ENCODE measurements at regions not wholly inside any gene's neighbourhood (a gene's known extent, or its start where the extent isn't known, plus 50 kb on each side); places are given as distances from the start of the nearest gene placed in this dataset.
"Not testable (repeated sequence)": the region's sequence is repeated elsewhere in the genome, so short reads cannot be mapped to it uniquely, and the experiment has no call there.

DNA sequence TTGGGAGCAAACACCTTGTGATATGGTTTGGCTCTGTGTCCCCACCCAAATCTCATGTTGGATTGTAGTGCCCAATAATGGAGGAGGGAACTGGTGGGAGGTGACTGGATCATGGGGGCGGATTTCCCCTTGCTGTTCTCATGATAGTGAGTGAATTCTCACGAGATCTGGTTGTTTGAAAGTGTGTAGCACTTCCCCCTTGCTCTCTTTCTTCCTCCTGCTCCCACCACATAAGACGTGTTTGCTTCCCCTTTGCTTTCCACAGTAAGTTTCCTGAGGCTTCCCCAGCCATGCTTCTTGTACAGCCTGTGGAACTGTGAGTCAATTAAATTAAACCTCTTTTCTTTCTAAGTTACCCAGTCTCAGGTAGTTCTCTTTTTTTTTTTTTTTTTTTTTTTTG, 366.3 kb downstream of the RRAGC start:
- not testable (repeated sequence) for DNase-seq (ENCODE audit: low read depth); H3K36me3 ChIP-seq (ENCODE audit: control insufficient read depth, insufficient read depth, low read length, severe bottlenecking); H3K9ac ChIP-seq (ENCODE audit: low read length); H3K4me3 ChIP-seq (ENCODE audit: low read length); H3K4me1 ChIP-seq (ENCODE audit: control insufficient read depth, insufficient read depth, low read length); H3K27me3 ChIP-seq (replicated peaks; ENCODE audit: control insufficient read depth, insufficient read depth, low read length); H3K9me3 ChIP-seq (ENCODE audit: control insufficient read depth, low read length)

- Histone ChIP-seq H3K9ac (ENCODE audit: low read length) (no peak overlapping the region), H3K27me3 (replicated peaks; ENCODE audit: control insufficient read depth, insufficient read depth, low read length) (peaks cover 6% of the 10 kb centered on the region), H3K4me3 (ENCODE audit: low read length) (no peak overlapping the region), H3K9me3 (ENCODE audit: control insufficient read depth, low read length) (no peaks in the 10 kb centered on the region), H3K36me3 (ENCODE audit: control insufficient read depth, insufficient read depth, low read length, severe bottlenecking) (no peaks in the 10 kb centered on the region), H3K4me1 (ENCODE audit: control insufficient read depth, insufficient read depth, low read length) (no peaks in the 10 kb centered on the region)
- no peak for DNase-seq (ENCODE audit: low read depth)
These were observed 369.7 kb downstream of the RRAGC start for GRCh38 chr1:38489844-38490270.

DNA sequence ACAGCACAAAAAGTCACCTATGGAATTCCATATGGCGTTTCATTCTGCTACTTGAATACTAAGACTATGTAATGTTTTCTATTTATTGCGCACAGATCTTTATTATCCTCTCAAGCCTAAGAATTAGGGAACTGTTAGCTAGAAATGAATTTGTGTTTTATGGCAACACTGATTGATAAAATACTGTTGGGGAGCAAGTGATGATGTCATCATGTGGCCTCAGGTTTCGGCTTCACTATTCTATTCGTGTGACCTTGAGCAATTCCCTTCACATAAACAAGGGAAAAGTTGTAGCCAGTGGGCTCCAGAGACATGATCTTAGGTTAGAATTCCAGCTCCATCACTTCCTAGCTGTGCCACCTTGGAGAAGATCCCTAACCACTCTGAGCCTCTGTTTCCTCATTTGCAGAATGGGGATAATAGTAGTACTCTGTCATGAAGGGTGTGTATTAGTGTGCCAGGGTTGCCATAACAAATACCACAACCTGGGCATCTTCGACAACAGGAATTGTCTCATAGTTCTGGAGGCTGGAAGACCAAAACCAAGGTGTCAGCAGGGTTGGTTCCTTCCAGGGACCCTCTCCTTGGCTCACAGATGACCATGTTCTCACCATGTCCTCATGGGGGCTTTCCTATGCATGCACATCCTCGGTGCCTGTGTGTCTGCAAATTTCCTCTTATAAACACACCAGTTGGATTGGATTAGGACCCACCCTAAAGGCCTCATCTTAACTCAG, 371.2 kb downstream of the RRAGC start:
- Histone ChIP-seq H3K9me3 (ENCODE audit: control insufficient read depth, low read length) (no peaks in the 10 kb centered on the region), H3K27me3 (replicated peaks; ENCODE audit: control insufficient read depth, insufficient read depth, low read length) (peaks cover 6% of the 10 kb centered on the region), H3K36me3 (ENCODE audit: control insufficient read depth, insufficient read depth, low read length, severe bottlenecking) (no peaks in the 10 kb centered on the region), H3K9ac (ENCODE audit: low read length) (no peak overlapping the region), H3K4me3 (ENCODE audit: low read length) (no peak overlapping the region), H3K4me1 (ENCODE audit: control insufficient read depth, insufficient read depth, low read length) (no peaks in the 10 kb centered on the region)
- no peak for DNase-seq (ENCODE audit: low read depth)

DNA sequence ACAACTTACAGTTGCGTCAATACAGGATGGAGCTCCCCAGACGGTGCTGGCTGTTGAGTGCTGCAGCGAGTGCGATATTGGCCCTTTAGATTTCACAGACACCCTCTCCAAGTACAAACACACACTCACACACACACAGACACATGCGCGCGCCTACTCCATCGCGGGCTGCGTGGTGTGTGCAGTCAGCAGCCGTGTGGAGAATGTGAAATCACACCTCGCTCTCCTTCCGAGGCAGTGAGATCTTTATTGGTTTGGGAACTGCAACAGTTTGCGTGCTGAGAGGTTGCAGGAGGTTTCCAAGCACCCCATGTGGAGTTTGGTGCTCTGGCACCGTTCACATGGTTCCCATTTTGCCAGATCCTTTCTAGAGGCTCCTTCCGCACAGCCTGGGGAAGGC, 372.2 kb downstream of the RRAGC start:
- Histone ChIP-seq H3K4me1 (ENCODE audit: control insufficient read depth, insufficient read depth, low read length) (no peaks in the 10 kb centered on the region), H3K9me3 (ENCODE audit: control insufficient read depth, low read length) (no peaks in the 10 kb centered on the region), H3K4me3 (ENCODE audit: low read length) (no peak overlapping the region), H3K9ac (ENCODE audit: low read length) (no peak overlapping the region), H3K27me3 (replicated peaks; ENCODE audit: control insufficient read depth, insufficient read depth, low read length) (peaks cover 6% of the 10 kb centered on the region), H3K36me3 (ENCODE audit: control insufficient read depth, insufficient read depth, low read length, severe bottlenecking) (no peaks in the 10 kb centered on the region)
- no peak for DNase-seq (ENCODE audit: low read depth)

DNA sequence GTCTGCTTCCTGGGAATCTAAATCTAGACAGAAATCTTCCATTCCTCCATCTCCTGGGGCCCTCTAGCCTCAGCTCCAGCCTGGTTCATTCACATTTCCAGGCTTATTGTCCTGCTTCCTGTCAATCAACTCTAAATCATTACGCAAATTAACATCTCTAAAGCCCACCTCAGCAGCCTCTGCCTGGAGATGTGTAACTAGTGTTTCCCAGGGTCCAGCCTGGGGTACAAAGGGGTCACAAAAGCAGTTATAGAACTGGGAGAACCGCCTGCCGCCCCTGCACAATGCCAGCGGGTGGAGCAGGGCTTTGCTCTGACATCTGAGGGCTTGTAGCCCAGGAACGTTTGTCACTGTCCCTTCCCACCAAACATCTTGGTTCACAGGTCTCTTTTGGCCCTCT, 373.5 kb downstream of the RRAGC start:
- peaks cover 12% of the 10 kb centered on the region for H3K27me3 ChIP-seq (replicated peaks; ENCODE audit: control insufficient read depth, insufficient read depth, low read length)
- H3K4me1 ChIP-seq (ENCODE audit: control insufficient read depth, insufficient read depth, low read length), result no peaks in the 10 kb centered on the region
- no peak overlapping the region for H3K9ac ChIP-seq (ENCODE audit: low read length)
- DNase-seq (ENCODE audit: low read depth), result no peak
- no peaks in the 10 kb centered on the region for H3K36me3 ChIP-seq (ENCODE audit: control insufficient read depth, insufficient read depth, low read length, severe bottlenecking)
- no peaks in the 10 kb centered on the region for H3K9me3 ChIP-seq (ENCODE audit: control insufficient read depth, low read length)
- no peak overlapping the region for H3K4me3 ChIP-seq (ENCODE audit: low read length)

- no peaks in the 10 kb centered on the region for H3K36me3 ChIP-seq (ENCODE audit: control insufficient read depth, insufficient read depth, low read length, severe bottlenecking)
- no peak for DNase-seq (ENCODE audit: low read depth)
- peaks cover 3% of the 10 kb centered on the region for H3K9me3 ChIP-seq (ENCODE audit: control insufficient read depth, low read length)
- no peak overlapping the region for H3K9ac ChIP-seq (ENCODE audit: low read length)
- H3K4me3 ChIP-seq (ENCODE audit: low read length), result no peak overlapping the region
- peaks cover 30% of the 10 kb centered on the region for H3K27me3 ChIP-seq (replicated peaks; ENCODE audit: control insufficient read depth, insufficient read depth, low read length)
- H3K4me1 ChIP-seq (ENCODE audit: control insufficient read depth, insufficient read depth, low read length), result no peaks in the 10 kb centered on the region
These were observed 377.4 kb downstream of the RRAGC start for GRCh38 chr1:38481871-38482826.

DNA sequence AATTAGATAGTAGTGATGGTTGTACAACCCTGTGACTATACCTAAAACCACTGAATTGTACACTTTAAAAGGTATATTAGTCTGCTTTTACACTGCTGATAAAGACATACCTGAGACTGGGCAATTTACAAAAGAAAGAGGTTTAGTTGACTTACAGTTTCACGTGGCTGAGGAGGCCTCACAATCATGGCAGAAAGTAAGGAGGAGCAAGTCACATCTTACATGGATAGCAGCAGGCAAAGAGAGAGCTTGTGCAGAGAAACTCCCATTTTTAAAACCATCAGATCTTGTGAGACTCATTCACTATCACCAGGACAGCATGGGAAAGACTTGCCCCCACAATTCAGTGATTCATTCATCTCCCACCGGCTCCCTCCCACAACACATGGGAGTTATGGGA, 379.9 kb downstream of the RRAGC start:
- H3K4me1 ChIP-seq (ENCODE audit: control insufficient read depth, insufficient read depth, low read length); H3K4me3 ChIP-seq (ENCODE audit: low read length); DNase-seq (ENCODE audit: low read depth); H3K9me3 ChIP-seq (ENCODE audit: control insufficient read depth, low read length); H3K36me3 ChIP-seq (ENCODE audit: control insufficient read depth, insufficient read depth, low read length, severe bottlenecking); H3K9ac ChIP-seq (ENCODE audit: low read length): not testable (repeated sequence)
- H3K27me3 ChIP-seq (replicated peaks; ENCODE audit: control insufficient read depth, insufficient read depth, low read length), result peaks cover 42% of the 10 kb centered on the region

- no peaks in the 10 kb centered on the region for H3K4me1 ChIP-seq (ENCODE audit: control insufficient read depth, insufficient read depth, low read length)
These were observed 381.8 kb downstream of the RRAGC start for GRCh38 chr1:38477811-38478210.

GRCh38 chr1:38476850-38477178, 382.8 kb downstream of the RRAGC start:
- DNase-seq (ENCODE audit: low read depth), result no peak

More at GRCh38 chr1:38477811-38478210, 381.8 kb downstream of the RRAGC start:
- Histone ChIP-seq H3K4me3 (ENCODE audit: low read length) (no peak overlapping the region), H3K9ac (ENCODE audit: low read length) (no peak overlapping the region), H3K36me3 (ENCODE audit: control insufficient read depth, insufficient read depth, low read length, severe bottlenecking) (no peaks in the 10 kb centered on the region), H3K9me3 (ENCODE audit: control insufficient read depth, low read length) (peaks cover 3% of the 10 kb centered on the region), H3K27me3 (replicated peaks; ENCODE audit: control insufficient read depth, insufficient read depth, low read length) (peaks cover 59% of the 10 kb centered on the region)
- no peak for DNase-seq (ENCODE audit: low read depth)

GRCh38 chr1:38476111-38476849, 383.3 kb downstream of the RRAGC start:
- Histone ChIP-seq H3K9me3 (ENCODE audit: control insufficient read depth, low read length) (peaks cover 3% of the 10 kb centered on the region), H3K27me3 (replicated peaks; ENCODE audit: control insufficient read depth, insufficient read depth, low read length) (peaks cover 53% of the 10 kb centered on the region), H3K36me3 (ENCODE audit: control insufficient read depth, insufficient read depth, low read length, severe bottlenecking) (no peaks in the 10 kb centered on the region), H3K4me1 (ENCODE audit: control insufficient read depth, insufficient read depth, low read length) (no peaks in the 10 kb centered on the region), H3K9ac (ENCODE audit: low read length) (no peak overlapping the region), H3K4me3 (ENCODE audit: low read length) (no peak overlapping the region)
- DNase-seq (ENCODE audit: low read depth), result no peak

More at GRCh38 chr1:38476850-38477178, 382.8 kb downstream of the RRAGC start:
- Histone ChIP-seq H3K4me3 (ENCODE audit: low read length) (no peak overlapping the region), H3K4me1 (ENCODE audit: control insufficient read depth, insufficient read depth, low read length) (no peaks in the 10 kb centered on the region), H3K9ac (ENCODE audit: low read length) (no peak overlapping the region), H3K9me3 (ENCODE audit: control insufficient read depth, low read length) (peaks cover 3% of the 10 kb centered on the region), H3K27me3 (replicated peaks; ENCODE audit: control insufficient read depth, insufficient read depth, low read length) (peaks cover 57% of the 10 kb centered on the region), H3K36me3 (ENCODE audit: control insufficient read depth, insufficient read depth, low read length, severe bottlenecking) (no peaks in the 10 kb centered on the region)

DNA sequence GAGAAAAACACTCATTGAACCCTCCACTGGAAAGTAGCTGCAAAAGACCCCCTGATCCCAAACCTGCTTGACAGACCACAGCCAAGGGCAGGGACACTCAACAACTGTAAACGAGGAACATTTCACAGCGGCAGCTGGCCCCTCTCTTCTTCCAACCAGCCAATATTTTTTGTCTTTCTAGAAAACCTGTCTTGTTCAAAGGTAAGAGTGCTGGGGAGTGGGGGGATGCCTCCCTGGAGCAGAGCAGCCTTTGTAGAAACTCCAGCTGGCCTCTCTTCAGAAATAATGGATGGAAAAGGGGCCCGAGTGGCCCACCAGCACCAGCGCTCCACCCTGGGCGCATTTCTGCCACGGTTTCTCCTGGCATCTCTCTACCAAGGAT, 384.0 kb downstream of the RRAGC start:
- peaks cover 53% of the 10 kb centered on the region for H3K27me3 ChIP-seq (replicated peaks; ENCODE audit: control insufficient read depth, insufficient read depth, low read length)
- no peaks in the 10 kb centered on the region for H3K4me1 ChIP-seq (ENCODE audit: control insufficient read depth, insufficient read depth, low read length)
- no peak overlapping the region for H3K9ac ChIP-seq (ENCODE audit: low read length)

More for the DNA sequence above, 384.0 kb downstream of the RRAGC start:
- Histone ChIP-seq H3K4me3 (ENCODE audit: low read length) (no peak overlapping the region), H3K9me3 (ENCODE audit: control insufficient read depth, low read length) (peaks cover 3% of the 10 kb centered on the region), H3K36me3 (ENCODE audit: control insufficient read depth, insufficient read depth, low read length, severe bottlenecking) (no peaks in the 10 kb centered on the region)
- no peak for DNase-seq (ENCODE audit: low read depth)

Measured in adipocyte (in vitro differentiated cells).